ENCODE measurements at regions not wholly inside any gene's neighbourhood (a gene's known extent, or its start where the extent isn't known, plus 50 kb on each side); places are given as distances from the start of the nearest gene placed in this dataset.

Small RNA genes in the stretch of these regions (small RNA-seq; reads per million reads assigned to genes)
- gene MIR101-1 (0.75 to 40.9 (median 21.3) reads per million in 7 experiments), gene MIR3671 (0 reads per million in 7 experiments), gene MRPS21P1 (0 to 0.06 (median 0) reads per million in 7 experiments), gene RNU6-1176P (0 to 148 (median 0) reads per million in 7 experiments)
